Right lobe of liver (tissue), 6 donors: ENCODE measurements at regions not wholly inside any gene's neighbourhood (a gene's known extent, or its start where the extent isn't known, plus 50 kb on each side); places are given as distances from the start of the nearest gene placed in this dataset.
"Not testable (repeated sequence)": the region's sequence is repeated elsewhere in the genome, so short reads cannot be mapped to it uniquely, and the experiment has no call there.

Source experiments
- ATAC-seq, 4 donors: fragments of 200-7000 bp; cut with Tn5 transposase; one replicate each; pipeline ENCODE4 v1.9.1; 2020; ENCODE audit warnings: mild to moderate bottlenecking in 4 of 4, moderate library complexity in 4 of 4
- DNase-seq, 3 donors: peaks; one replicate each; pipeline ENCODE4 v3.0.0-alpha.2; 2020
- H3K27ac ChIP-seq, 3 donors: fragments of 200-600 bp; one replicate each; pipeline ENCODE4 v1.8.0; 2022
- H3K27me3 ChIP-seq, 2 donors: fragments of 200-600 bp; one replicate each; pipeline ENCODE4 v1.8.0; 2022
- H3K36me3 ChIP-seq, 4 donors: fragments of 200-600 bp; sonication (generic) in 1 of 4; one replicate each; pipeline versions ENCODE4 v1.5.1 to v1.8.0; 2017 to 2022; ENCODE audit warnings: control low read depth in 1 of 4
- H3K4me1 ChIP-seq, 4 donors: fragments of 200-600 bp; sonication (generic) in 1 of 4; one replicate each; pipeline versions ENCODE4 v1.5.1 to v1.8.0; 2017 to 2022; ENCODE audit warnings: control low read depth in 1 of 4
- H3K4me3 ChIP-seq, 3 donors: fragments of 200-600 bp; one replicate each; pipeline ENCODE4 v1.8.0; 2022
- H3K9me3 ChIP-seq, 4 donors: fragments of 200-600 bp; sonication (generic) in 1 of 4; one replicate each; pipeline versions ENCODE4 v1.5.1 to v1.8.0; 2017 to 2022; ENCODE audit warnings: control low read depth in 1 of 4
- WGBS: methylation state at CpG from one replicate; pipeline ENCODE4 v1.1.6; 2018; ENCODE audit warnings: low coverage, low lambda C conversion rate; ENCODE audit not compliant: insufficient coverage; ENCODE audit errors: missing lambda C conversion rate; 5-methylcytosine and 5-hydroxymethylcytosine counted together
- intact Hi-C, 2 donors: fragments of 100-400 bp; cut with DNase I; formaldehyde crosslinking; loops; one replicate each; pipeline versions ENCODE4 v1.11.2 to v1.14.1; 2022
- donor health status: DM: no; HTN: yes; CAD: no.
- donor health status: DM: no; HTN: no; CAD: no.
- donor health status: DM: no; HTN: no; CAD: no.
- donor health status: DM: no; HTN: yes; CAD: no.
- donor health status: DM: no; HTN: yes; CAD: no.

- H3K4me1 ChIP-seq, H3K27me3 ChIP-seq, H3K27ac ChIP-seq, H3K4me3 ChIP-seq, H3K36me3 ChIP-seq, intact Hi-C loops, H3K9me3 ChIP-seq, ATAC-seq, DNase-seq: not testable (repeated sequence)
- 83% methylated on average over 1 of the region's 2 CpGs for WGBS
Observed at GRCh38 chr16:21373454-21373853, 95.4 kb upstream of the CRYM start.

GRCh38 chr16:21372862-21373261, 94.8 kb upstream of the CRYM start:
- H3K27ac ChIP-seq, H3K36me3 ChIP-seq, H3K9me3 ChIP-seq, DNase-seq, H3K4me3 ChIP-seq, H3K27me3 ChIP-seq, intact Hi-C loops, H3K4me1 ChIP-seq: not testable (repeated sequence)
- 76% methylated on average over 3 of the region's 7 CpGs for WGBS
- peak in 2 of 4 donors; percentile 16 to 66 for ATAC-seq

GRCh38 chr16:21372162-21372835, 94.2 kb upstream of the CRYM start:
- intact Hi-C loops, H3K9me3 ChIP-seq, H3K4me1 ChIP-seq, H3K27ac ChIP-seq, DNase-seq, ATAC-seq, H3K27me3 ChIP-seq, H3K4me3 ChIP-seq, H3K36me3 ChIP-seq: not testable (repeated sequence)
- WGBS, result 91% methylated on average over 11 of the region's 18 CpGs

GRCh38 chr16:21370791-21371190, 92.7 kb upstream of the CRYM start:
- ATAC-seq, result not testable (repeated sequence)

GRCh38 chr16:21368973-21369942, 91.2 kb upstream of the CRYM start:
- not testable (repeated sequence) for DNase-seq
- ATAC-seq, result peak; percentile 61 to 80 (median 67)

More at GRCh38 chr16:21370791-21371190, 92.7 kb upstream of the CRYM start:
- H3K9me3 ChIP-seq, H3K36me3 ChIP-seq, H3K4me3 ChIP-seq, H3K27ac ChIP-seq, H3K4me1 ChIP-seq, DNase-seq, intact Hi-C loops, H3K27me3 ChIP-seq: not testable (repeated sequence)
- no CpG with 5 or more reads among the region's 5 CpGs for WGBS

GRCh38 chr16:21367733-21368421, 89.8 kb upstream of the CRYM start:
- H3K9me3 ChIP-seq, H3K27ac ChIP-seq, H3K4me1 ChIP-seq, DNase-seq, ATAC-seq, intact Hi-C loops, H3K4me3 ChIP-seq, H3K36me3 ChIP-seq, H3K27me3 ChIP-seq: not testable (repeated sequence)
- WGBS, result 86% methylated on average over 9 of the region's 9 CpGs

More at GRCh38 chr16:21368973-21369942, 91.2 kb upstream of the CRYM start:
- H3K27ac ChIP-seq, H3K4me1 ChIP-seq, H3K27me3 ChIP-seq, H3K36me3 ChIP-seq, H3K4me3 ChIP-seq, H3K9me3 ChIP-seq, intact Hi-C loops: not testable (repeated sequence)
- 61% methylated on average over 3 of the region's 5 CpGs for WGBS

DNA sequence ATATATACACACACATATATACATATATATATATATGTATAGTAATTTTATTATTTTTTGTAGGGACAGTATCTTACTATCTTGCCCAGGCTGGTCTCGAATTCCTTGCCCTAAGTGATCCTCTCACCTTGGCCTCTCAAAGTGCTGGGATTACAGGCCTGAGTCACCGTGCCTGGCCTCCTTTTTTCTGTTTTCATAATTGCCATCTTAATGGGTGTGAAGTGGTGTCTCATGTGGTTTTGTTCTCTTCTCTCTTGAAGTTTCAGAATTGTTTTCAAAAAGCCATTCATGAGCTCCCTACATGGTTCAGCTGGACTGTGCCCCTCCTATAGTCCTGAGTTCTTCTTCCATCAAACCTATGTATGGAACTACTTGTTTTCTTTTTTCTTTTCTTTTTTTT, 88.9 kb upstream of the CRYM start:
- WGBS, result 82% methylated on average over 2 of the region's 2 CpGs

GRCh38 chr16:21365541-21365940, 87.5 kb upstream of the CRYM start:
- DNase-seq, intact Hi-C loops, H3K27ac ChIP-seq, H3K9me3 ChIP-seq, H3K36me3 ChIP-seq, H3K27me3 ChIP-seq, ATAC-seq, H3K4me3 ChIP-seq, H3K4me1 ChIP-seq: not testable (repeated sequence)
- WGBS, result 59% methylated on average over 4 of the region's 4 CpGs

More for the DNA sequence above, 88.9 kb upstream of the CRYM start:
- H3K27me3 ChIP-seq, H3K36me3 ChIP-seq, H3K9me3 ChIP-seq, H3K4me1 ChIP-seq, H3K4me3 ChIP-seq, ATAC-seq, H3K27ac ChIP-seq, intact Hi-C loops, DNase-seq: not testable (repeated sequence)

- H3K4me3 ChIP-seq, H3K4me1 ChIP-seq, DNase-seq, H3K27ac ChIP-seq, intact Hi-C loops, H3K9me3 ChIP-seq, H3K27me3 ChIP-seq, H3K36me3 ChIP-seq: not testable (repeated sequence)
- peak in 1 of 4 donors; percentile 27 for ATAC-seq
- 84% methylated on average over 7 of the region's 10 CpGs for WGBS
Observed at GRCh38 chr16:21363550-21364223, 85.6 kb upstream of the CRYM start.

DNA sequence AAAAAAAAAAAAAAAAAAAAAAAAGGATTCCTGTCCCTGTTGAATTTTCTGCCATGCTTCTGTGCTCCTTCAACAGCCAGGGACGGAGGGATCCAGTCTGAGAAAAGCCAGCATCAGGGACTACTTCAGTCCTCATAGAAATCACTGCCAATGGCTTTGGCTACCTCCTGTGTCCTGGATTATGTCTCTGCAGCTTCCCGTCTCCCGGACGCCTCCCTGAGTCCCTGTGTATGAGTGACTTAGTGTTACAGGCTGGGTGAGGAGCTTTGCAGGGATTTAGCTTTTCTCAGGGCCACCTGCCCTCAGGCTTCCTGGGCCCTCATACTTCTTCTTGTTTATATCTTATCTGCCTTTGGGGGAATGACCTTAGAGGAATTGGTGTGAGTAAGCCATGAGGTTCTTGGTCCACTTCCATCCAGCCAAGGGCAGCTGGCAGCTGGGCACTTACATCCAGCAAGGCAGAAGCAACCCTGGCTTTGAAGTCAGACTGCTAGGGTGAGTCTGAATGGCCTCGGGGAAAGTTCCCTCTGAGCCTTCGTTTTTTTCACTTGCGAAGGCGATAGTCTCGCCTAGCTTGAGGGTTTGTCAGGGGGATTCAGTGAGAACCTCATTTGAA, 83.6 kb upstream of the CRYM start:
- H3K4me3 ChIP-seq, H3K27me3 ChIP-seq, DNase-seq, H3K4me1 ChIP-seq, H3K36me3 ChIP-seq, ATAC-seq, H3K9me3 ChIP-seq, intact Hi-C loops, H3K27ac ChIP-seq: not testable (repeated sequence)
- 66% methylated on average over 4 of the region's 9 CpGs for WGBS
